ENCODE measurements at regions not wholly inside any gene's neighbourhood (a gene's known extent, or its start where the extent isn't known, plus 50 kb on each side); places are given as distances from the start of the nearest gene placed in this dataset.

DNA sequence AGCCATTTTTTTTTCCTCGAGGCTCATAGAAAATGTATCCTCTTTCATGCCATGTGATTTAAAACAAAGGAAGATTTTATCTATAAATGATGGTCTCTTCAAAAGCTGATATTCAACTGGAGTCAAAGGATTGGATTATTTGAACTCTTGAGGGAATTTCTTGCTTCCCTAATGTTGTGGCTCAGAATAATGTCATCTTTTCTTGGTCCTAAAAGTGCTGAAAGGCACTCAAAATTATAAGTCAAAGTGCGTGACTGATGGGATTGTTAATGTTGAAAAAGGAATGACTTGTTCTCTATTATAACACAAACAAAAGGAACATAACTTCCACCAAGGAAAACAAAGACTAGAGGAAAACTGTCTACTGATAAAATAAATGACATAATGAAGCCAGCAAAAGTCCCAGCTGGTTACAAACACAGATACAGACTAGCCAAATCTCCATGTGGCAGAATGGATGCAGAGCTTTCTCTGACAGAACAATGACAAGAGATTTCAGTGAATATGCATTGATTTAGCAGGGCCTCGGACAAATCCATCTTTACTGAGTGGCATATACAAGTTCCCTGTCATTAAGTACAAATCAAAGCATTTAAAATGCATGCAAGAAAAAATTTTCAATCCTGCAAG is 552.6 kb downstream of the GBA3 start:
- DNase-seq (ENCODE audit: low read depth) = no peak

DNA sequence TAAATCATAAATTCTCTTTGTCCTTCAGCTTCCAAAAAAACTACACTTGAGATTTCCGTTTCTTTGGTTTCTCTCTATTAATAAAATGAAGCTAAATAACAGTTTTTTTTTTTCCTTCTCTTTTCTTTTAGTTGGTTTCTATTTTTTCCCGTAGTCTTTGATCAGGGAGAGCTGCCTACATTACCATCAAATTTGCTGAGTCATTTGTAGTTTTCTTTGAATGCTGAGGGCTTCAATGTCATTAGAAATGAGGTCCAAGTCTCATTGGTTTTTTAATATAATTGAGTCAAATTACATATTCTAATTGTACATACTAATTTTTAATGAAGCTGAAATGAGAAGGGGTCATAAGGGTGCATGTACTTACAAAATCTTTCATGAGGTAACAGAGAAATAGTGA is 550.2 kb downstream of the GBA3 start:
- DNase-seq (ENCODE audit: low read depth) = no peak

DNA sequence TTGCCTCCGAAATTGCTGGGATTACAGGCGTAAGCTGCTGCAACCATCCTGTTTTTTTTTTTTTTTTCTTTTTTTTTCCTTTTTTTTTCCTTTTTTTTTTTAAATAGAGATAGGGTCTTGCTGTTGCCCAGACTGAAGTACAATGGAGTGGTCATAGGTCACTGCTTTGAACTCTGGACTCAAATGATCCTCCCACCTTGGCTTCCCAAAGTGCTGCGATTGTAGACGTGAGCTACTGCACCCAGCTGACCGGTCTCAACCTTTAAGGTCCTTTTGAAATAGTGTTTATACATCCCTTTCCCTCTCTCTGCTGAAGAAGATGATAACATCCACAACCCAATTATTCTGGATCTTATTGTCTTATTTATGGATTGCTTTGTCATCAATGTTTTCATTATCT is 548.7 kb downstream of the GBA3 start:
- DNase-seq (ENCODE audit: low read depth) = no peak

GRCh38 chr4:23238848-23239247 is 546.1 kb downstream of the GBA3 start:
- DNase-seq (ENCODE audit: low read depth) = no peak

- no peak for DNase-seq (ENCODE audit: low read depth)
Observed at GRCh38 chr4:23237771-23238170, 545.0 kb downstream of the GBA3 start.

- DNase-seq (ENCODE audit: low read depth) = no peak
Observed at GRCh38 chr4:23235628-23236390, 543.1 kb downstream of the GBA3 start.

GRCh38 chr4:23234716-23235115 is 542.0 kb downstream of the GBA3 start:
- no peak for DNase-seq (ENCODE audit: low read depth)

- no peak for DNase-seq (ENCODE audit: low read depth)
Observed at GRCh38 chr4:23234018-23234417, 541.3 kb downstream of the GBA3 start.

DNA sequence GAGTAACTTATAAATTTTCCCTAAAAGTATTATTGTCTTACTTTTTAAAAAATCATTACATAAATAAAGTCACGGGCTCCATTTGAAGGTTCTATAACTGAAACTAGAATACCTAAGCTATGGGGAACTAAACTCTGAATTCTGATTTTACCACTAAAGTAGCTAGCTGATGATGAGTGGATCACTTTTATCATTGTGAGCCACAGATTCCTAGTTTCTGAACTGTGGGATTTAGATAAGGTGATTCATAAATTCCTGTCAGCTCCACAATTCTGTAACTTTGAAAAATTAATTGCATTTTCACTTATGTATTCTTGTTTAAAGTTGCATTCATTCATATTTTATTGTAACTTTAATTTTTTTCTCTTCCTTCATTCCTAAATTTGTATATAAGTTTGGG is 540.9 kb downstream of the GBA3 start:
- DNase-seq (ENCODE audit: low read depth) = no peak

- DNase-seq (ENCODE audit: low read depth) = no peak
Observed at GRCh38 chr4:23232987-23233386, 540.2 kb downstream of the GBA3 start.

DNA sequence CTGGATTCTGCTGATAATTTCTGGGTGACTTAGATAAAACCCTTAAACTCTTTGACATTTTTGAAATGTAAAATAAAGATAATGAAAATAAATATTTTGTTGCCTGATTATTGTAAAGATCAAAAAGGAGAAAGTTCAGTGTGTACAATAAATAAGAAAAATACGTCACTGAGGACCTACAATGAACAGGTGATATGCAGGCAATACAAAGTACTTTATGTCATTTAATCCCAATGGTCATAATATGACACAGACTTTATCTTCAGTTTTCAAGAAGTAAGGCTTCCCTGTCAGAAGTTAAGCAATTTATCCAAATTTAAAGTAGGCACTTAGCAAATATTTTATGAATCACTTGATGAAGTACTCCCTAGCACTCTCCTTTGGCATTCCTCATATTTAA is 532.8 kb downstream of the GBA3 start:
- no peak for DNase-seq (ENCODE audit: low read depth)

- no peak for DNase-seq (ENCODE audit: low read depth)
Observed at GRCh38 chr4:23224684-23225420, 532.1 kb downstream of the GBA3 start.

- DNase-seq (ENCODE audit: low read depth) = no peak
Observed at GRCh38 chr4:23220911-23221310, 528.2 kb downstream of the GBA3 start.

- DNase-seq (ENCODE audit: low read depth) = no peak
Observed at GRCh38 chr4:23219779-23220408, 527.2 kb downstream of the GBA3 start.

DNA sequence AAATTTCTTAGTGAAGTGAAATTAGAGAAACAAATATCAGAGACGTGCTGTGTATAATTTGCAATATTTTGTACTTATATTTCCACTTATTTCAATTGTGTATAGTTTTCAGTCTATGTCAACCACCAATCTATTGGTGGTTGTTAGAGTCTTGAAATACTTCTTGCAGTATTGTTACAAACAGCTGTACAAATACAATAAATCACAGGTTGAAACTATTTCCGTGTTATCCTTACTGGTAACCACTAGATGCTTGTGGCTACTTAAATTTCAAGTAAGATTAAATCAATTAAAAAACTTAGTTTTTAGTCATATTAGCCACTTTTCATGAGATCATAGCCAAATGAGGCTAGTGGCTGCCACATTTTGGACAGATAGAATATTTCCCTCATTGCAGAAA is 520.5 kb downstream of the GBA3 start:
- DNase-seq (ENCODE audit: low read depth) = no peak

- DNase-seq (ENCODE audit: low read depth) = no peak
Observed at GRCh38 chr4:23212558-23212957, 519.8 kb downstream of the GBA3 start.

DNA sequence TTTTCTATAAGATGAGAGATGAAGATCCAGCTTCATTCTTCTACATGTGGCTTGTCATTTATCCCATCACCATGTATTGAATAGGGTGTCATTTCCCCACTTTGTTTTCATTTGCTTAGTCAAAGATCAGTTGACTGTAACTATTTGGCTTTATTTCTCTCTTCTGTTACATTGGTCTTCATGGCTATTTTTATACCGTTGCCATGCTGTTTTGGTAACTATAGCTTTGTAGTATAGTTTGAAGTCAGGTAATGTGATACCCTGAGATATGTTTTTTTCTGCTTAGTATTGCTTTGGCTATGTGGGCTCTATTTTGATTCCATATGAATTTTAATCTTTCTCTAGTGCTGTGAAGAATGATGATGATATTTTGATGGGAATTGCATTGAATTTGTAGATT is 514.3 kb downstream of the GBA3 start:
- no peak for DNase-seq (ENCODE audit: low read depth)

DNA sequence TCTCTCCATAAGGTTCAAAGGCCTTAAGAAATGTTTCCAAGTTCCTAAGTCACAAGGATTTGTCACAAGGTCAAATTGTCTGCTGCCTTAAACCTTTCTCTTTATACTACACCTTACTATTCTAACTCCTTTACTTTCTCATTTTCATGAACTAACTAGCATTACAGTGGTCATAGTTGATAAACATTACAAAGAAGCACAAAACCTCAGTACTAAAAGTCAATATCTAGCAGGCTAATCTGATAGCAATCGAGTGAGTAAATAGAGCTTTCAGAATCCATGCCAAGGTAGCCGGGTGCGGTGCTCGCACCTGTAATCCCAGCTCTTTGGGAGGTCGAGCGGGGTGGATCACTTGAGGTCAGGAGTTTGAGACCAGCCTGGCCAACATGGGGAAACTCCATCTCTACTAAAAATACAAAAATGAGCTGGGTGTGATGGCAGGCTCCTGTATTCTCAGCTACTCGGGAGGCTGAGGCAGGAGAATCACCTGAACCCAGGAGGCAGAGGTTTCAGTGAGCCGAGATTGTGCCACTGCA is 510.0 kb downstream of the GBA3 start:
- DNase-seq (ENCODE audit: low read depth) = no peak

DNA sequence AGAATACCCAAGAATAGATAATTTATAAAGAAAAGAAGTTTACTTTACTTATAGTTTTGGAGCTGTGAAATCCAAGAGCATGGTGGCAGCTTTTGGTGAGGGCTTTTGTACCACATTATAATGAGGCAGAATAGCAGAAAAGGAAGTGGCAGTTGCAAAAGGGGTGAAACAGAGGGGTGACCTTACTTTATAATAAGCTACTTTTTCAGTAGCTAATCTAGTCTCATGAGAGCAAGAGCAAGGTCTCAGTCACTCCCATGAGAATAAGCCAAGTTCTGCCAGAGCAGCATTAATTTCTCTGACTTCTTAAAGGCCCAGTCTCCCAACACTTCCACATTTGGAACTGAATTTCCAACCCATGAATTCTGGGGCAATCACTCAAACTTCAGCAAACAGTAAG is 502.0 kb downstream of the GBA3 start:
- DNase-seq (ENCODE audit: low read depth) = no peak

GRCh38 chr4:23174179-23174578 is 481.4 kb downstream of the GBA3 start:
- no peak for DNase-seq (ENCODE audit: low read depth)

DNA sequence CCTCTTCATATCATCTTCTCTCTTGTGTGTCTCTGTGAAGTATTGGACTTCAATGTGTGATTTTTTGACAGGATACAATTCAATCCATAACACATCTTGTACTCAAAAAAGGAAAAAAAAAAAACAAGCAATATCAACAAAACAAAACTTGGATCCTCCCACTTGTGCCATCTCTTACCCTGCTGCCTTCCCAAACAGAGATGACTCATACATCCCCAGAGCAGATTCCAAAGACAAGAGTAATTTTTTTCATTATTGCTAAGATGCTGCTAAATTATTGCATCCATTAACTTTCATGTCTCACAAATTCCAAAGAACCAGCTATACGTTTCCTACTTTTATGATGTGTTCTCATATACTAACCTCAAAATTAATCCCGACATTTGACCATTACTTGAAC is 479.2 kb downstream of the GBA3 start:
- DNase-seq (ENCODE audit: low read depth) = no peak

DNA sequence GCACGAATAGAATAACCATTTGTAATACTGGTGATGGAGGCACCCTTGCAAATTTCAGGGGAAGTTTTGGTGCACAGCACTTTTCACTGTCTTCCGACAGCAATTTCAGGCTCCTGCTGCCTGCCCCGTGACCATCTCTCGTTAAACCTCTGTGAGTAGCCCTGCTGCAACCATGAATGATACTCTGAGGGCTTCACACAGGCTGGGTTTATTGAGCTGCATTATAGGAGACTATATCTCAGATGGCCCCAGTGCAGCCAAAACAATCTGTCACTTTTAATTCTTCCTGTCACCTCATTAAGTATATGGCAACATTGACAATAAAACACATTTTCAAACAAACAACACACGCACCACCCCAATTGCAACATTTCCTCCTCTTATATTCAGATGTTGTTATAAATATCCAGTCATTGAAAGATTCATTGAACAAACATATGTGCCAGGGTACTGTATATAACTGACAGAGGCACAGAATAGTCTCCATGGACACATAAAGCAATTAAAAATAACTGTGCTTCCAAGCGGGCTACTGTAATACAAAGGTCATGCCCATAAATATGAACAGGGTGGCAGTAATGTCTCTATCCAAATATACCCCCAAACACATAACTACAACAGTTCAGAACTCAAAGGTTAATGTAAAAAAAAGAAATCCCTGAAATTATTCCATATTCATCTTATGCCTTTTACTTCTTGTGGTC is 477.0 kb downstream of the GBA3 start:
- DNase-seq (ENCODE audit: low read depth) = no peak

Measured in activated T-cell treated with anti-CD3 and anti-CD28 coated beads for 1 hour (primary cell).